Neuronal stem cell (in vitro differentiated cells): ENCODE measurements at regions not wholly inside any gene's neighbourhood (a gene's known extent, or its start where the extent isn't known, plus 50 kb on each side); places are given as distances from the start of the nearest gene placed in this dataset.

Experiments used
- DNase-seq: peaks from one replicate; pipeline ENCODE4 v3.0.0-alpha.2; 2013; ENCODE audit warnings: low spot score
- H2AFZ ChIP-seq: one replicate; pipeline ENCODE4 v1.6.1; 2013; ENCODE audit warnings: mild to moderate bottlenecking, low read length, inconsistent platforms
- H2AK5ac ChIP-seq: 2 replicates; pipeline ENCODE4 v1.6.1; 2013; ENCODE audit warnings: low read depth, mild to moderate bottlenecking, inconsistent platforms, low read length, moderate library complexity, mixed read lengths
- H2BK120ac ChIP-seq: 2 replicates; pipeline ENCODE4 v1.6.1; 2013; ENCODE audit warnings: low read depth, mild to moderate bottlenecking, inconsistent platforms, low read length, moderate library complexity, mixed read lengths
- H2BK12ac ChIP-seq: one replicate; pipeline ENCODE4 v1.6.1; 2013; ENCODE audit warnings: low read length, inconsistent platforms
- H2BK15ac ChIP-seq: 2 replicates; pipeline ENCODE4 v1.6.1; 2013; ENCODE audit warnings: mild to moderate bottlenecking, low read length, inconsistent platforms, mixed read lengths
- H2BK5ac ChIP-seq: one replicate; pipeline ENCODE4 v1.6.1; 2013; ENCODE audit warnings: inconsistent platforms, mild to moderate bottlenecking, low read length, moderate library complexity
- H3K14ac ChIP-seq: one replicate; pipeline ENCODE4 v1.6.1; 2013; ENCODE audit warnings: low read length, inconsistent platforms
- H3K18ac ChIP-seq: 2 replicates; pipeline ENCODE4 v1.6.1; 2013; ENCODE audit warnings: low read length, inconsistent platforms
- H3K23ac ChIP-seq: 2 replicates; pipeline ENCODE4 v1.6.1; 2013; ENCODE audit warnings: low read depth, mild to moderate bottlenecking, mixed read lengths, low read length, inconsistent platforms; ENCODE audit not compliant: poor library complexity
- H3K27ac ChIP-seq: replicated peaks from 3 replicates; pipeline ENCODE4 v1.5.1; 2013; ENCODE audit warnings: low read length, inconsistent platforms
- H3K27me3 ChIP-seq, 3 experiments: 2 replicates each; pipeline ENCODE4 v1.6.1; 2013; ENCODE audit warnings: low read length in 3 of 3, mild to moderate bottlenecking in 2 of 3, inconsistent platforms in 1 of 3, low read depth in 1 of 3, mixed read lengths in 1 of 3, moderate library complexity in 1 of 3; ENCODE audit not compliant: control insufficient read depth in 3 of 3, insufficient read depth in 3 of 3
- H3K36me3 ChIP-seq, 2 donors: replicated peaks in 1 of 2; 2 replicates each; pipeline ENCODE4 v1.6.1; 2013; ENCODE audit warnings: low read length in 2 of 2; ENCODE audit not compliant: control insufficient read depth in 2 of 2, insufficient read depth in 2 of 2
- H3K4ac ChIP-seq: 2 replicates; pipeline ENCODE4 v1.6.1; 2013; ENCODE audit warnings: inconsistent platforms, mild to moderate bottlenecking, low read length, moderate library complexity
- H3K4me1 ChIP-seq, 2 donors: 1 replicate in 1 of 2; 2 replicates in 1 of 2; pipeline ENCODE4 v1.6.1; 2013; ENCODE audit warnings: low read length in 2 of 2, low read depth in 1 of 2; ENCODE audit not compliant: control insufficient read depth in 2 of 2, insufficient read depth in 1 of 2
- H3K4me2 ChIP-seq: one replicate; pipeline ENCODE4 v1.6.1; 2013; ENCODE audit warnings: mild to moderate bottlenecking, low read length, inconsistent platforms; ENCODE audit not compliant: insufficient read depth, poor library complexity, severe bottlenecking
- H3K4me3 ChIP-seq, 2 donors: 2 replicates each; pipeline ENCODE4 v1.5.1; 2013; ENCODE audit warnings: low read length in 2 of 2, mild to moderate bottlenecking in 2 of 2, inconsistent platforms in 1 of 2, moderate library complexity in 1 of 2
- H3K79me1 ChIP-seq: one replicate; pipeline ENCODE4 v1.6.1; 2013; ENCODE audit warnings: low read depth, mild to moderate bottlenecking, inconsistent platforms, low read length, moderate library complexity
- H3K9ac ChIP-seq: one replicate; pipeline ENCODE4 v1.6.1; 2013; ENCODE audit warnings: mild to moderate bottlenecking, low read depth, low read length, inconsistent platforms; ENCODE audit not compliant: poor library complexity
- H3K9me3 ChIP-seq, 2 donors: replicated peaks in 1 of 2; 2 replicates each; pipeline versions ENCODE3 to v1.6.1; 2013; ENCODE audit warnings: low read length in 2 of 2, mild to moderate bottlenecking in 2 of 2, inconsistent platforms in 1 of 2, low read depth in 1 of 2, mixed read lengths in 1 of 2, moderate library complexity in 1 of 2; ENCODE audit not compliant: control insufficient read depth in 2 of 2, insufficient read depth in 1 of 2
- H4K8ac ChIP-seq: one replicate; pipeline ENCODE4 v1.6.1; 2013; ENCODE audit warnings: low read depth, mild to moderate bottlenecking, inconsistent platforms, low read length, moderate library complexity
- H4K91ac ChIP-seq: one replicate; pipeline ENCODE4 v1.6.1; 2013; ENCODE audit warnings: low read length, low read depth, mild to moderate bottlenecking, inconsistent platforms; ENCODE audit not compliant: poor library complexity
- WGBS, 2 donors: extraction: QIAGEN DNeasy Blood & Tissue Kit; methylation state at CpG; one replicate each; pipeline ENCODE4 v1.1.7; 2013; ENCODE audit warnings: missing lambda C conversion rate in 2 of 2, mixed read lengths in 1 of 2; ENCODE audit not compliant: insufficient read length in 2 of 2, insufficient replicate concordance in 1 of 2; ENCODE audit errors: extremely low coverage in 2 of 2; 5-methylcytosine and 5-hydroxymethylcytosine counted together

GRCh38 chr6:921400-921799 lies 228.5 kb upstream of the EXOC2 start:
- Histone ChIP-seq H3K4me3 (no peak overlapping the region), H3K14ac (no peak overlapping the region), H3K9ac (no peak overlapping the region), H2AK5ac (no peak overlapping the region), H3K18ac (no peak overlapping the region), H2BK5ac (no peak overlapping the region), H4K8ac (no peak overlapping the region), H3K9me3 (peaks cover 5% of the 10 kb centered on the region in 2 donors), H2AFZ (no peak overlapping the region), H3K27me3 (no peaks in the 10 kb centered on the region), H2BK120ac (no peak overlapping the region), H4K91ac (no peak overlapping the region), H3K27ac (no peak overlapping the region), H3K4me1 (no peaks in the 10 kb centered on the region), H2BK12ac (no peak overlapping the region), H3K36me3 (no peaks in the 10 kb centered on the region), H3K23ac (no peak overlapping the region), H3K4ac (no peak overlapping the region), H2BK15ac (no peak overlapping the region), H3K79me1 (no peaks in the 10 kb centered on the region), H3K4me2 (no peak overlapping the region)
- DNase-seq: no peak
- WGBS, 2 donors: no CpG with 5 or more reads among the region's 4 CpGs

GRCh38 chr6:920512-920911 lies 227.6 kb upstream of the EXOC2 start:
- H3K9ac ChIP-seq: no peak overlapping the region
- H4K91ac ChIP-seq: no peak overlapping the region
- no peak overlapping the region for H4K8ac ChIP-seq
- no peak overlapping the region for H2BK120ac ChIP-seq
- H3K4me1 ChIP-seq: no peaks in the 10 kb centered on the region
- no peak overlapping the region for H2AFZ ChIP-seq
- peaks cover 5% of the 10 kb centered on the region in 2 donors for H3K9me3 ChIP-seq
- no peak overlapping the region for H3K18ac ChIP-seq
- no peak overlapping the region for H3K27ac ChIP-seq
- H3K36me3 ChIP-seq: no peaks in the 10 kb centered on the region
- no peak overlapping the region for H3K4me2 ChIP-seq
- no peak overlapping the region for H3K4me3 ChIP-seq
- H2BK5ac ChIP-seq: no peak overlapping the region
- H2AK5ac ChIP-seq: no peak overlapping the region
- no peak for DNase-seq
- no peak overlapping the region for H2BK12ac ChIP-seq
- H3K27me3 ChIP-seq: no peaks in the 10 kb centered on the region
- H2BK15ac ChIP-seq: no peak overlapping the region
- H3K14ac ChIP-seq: no peak overlapping the region
- no peak overlapping the region for H3K23ac ChIP-seq
- no peaks in the 10 kb centered on the region for H3K79me1 ChIP-seq
- H3K4ac ChIP-seq: no peak overlapping the region
- WGBS, 2 donors: no CpG with 5 or more reads among the region's 9 CpGs

- H3K9ac ChIP-seq: no peak overlapping the region
- no CpG with 5 or more reads among the region's 1 CpG for WGBS, 2 donors
- H4K91ac ChIP-seq: no peak overlapping the region
- no peak overlapping the region for H4K8ac ChIP-seq
- H3K23ac ChIP-seq: no peak overlapping the region
- H3K36me3 ChIP-seq: no peaks in the 10 kb centered on the region
- no peak overlapping the region for H3K14ac ChIP-seq
- no peak overlapping the region for H3K4me3 ChIP-seq
- H2BK15ac ChIP-seq: no peak overlapping the region
- no peak overlapping the region for H3K18ac ChIP-seq
- H3K27ac ChIP-seq: no peak overlapping the region
- H3K27me3 ChIP-seq: no peaks in the 10 kb centered on the region
- no peaks in the 10 kb centered on the region for H3K4me1 ChIP-seq
- H2BK12ac ChIP-seq: no peak overlapping the region
- H2BK120ac ChIP-seq: no peak overlapping the region
- H3K4me2 ChIP-seq: no peak overlapping the region
- no peak overlapping the region for H2AFZ ChIP-seq
- DNase-seq: no peak
- no peaks in the 10 kb centered on the region for H3K79me1 ChIP-seq
- H2AK5ac ChIP-seq: no peak overlapping the region
- H2BK5ac ChIP-seq: no peak overlapping the region
- no peak overlapping the region for H3K4ac ChIP-seq
- H3K9me3 ChIP-seq: peaks cover 5% of the 10 kb centered on the region in 2 donors
Measured at GRCh38 chr6:919500-919899, 226.6 kb upstream of the EXOC2 start.

GRCh38 chr6:917939-918338 lies 225.0 kb upstream of the EXOC2 start:
- H4K8ac ChIP-seq: no peak overlapping the region
- no peaks in the 10 kb centered on the region for H3K36me3 ChIP-seq
- H2AK5ac ChIP-seq: no peak overlapping the region
- H2BK12ac ChIP-seq: no peak overlapping the region
- no peak overlapping the region for H3K27ac ChIP-seq
- no peaks in the 10 kb centered on the region for H3K4me1 ChIP-seq
- no peak overlapping the region for H3K4me2 ChIP-seq
- DNase-seq: no peak
- no peak overlapping the region for H2BK5ac ChIP-seq
- H3K23ac ChIP-seq: no peak overlapping the region
- H3K4me3 ChIP-seq: no peak overlapping the region
- H4K91ac ChIP-seq: no peak overlapping the region
- no peak overlapping the region for H2BK120ac ChIP-seq
- WGBS, 2 donors: no CpG with 5 or more reads among the region's 3 CpGs
- no peaks in the 10 kb centered on the region for H3K79me1 ChIP-seq
- H3K4ac ChIP-seq: no peak overlapping the region
- H3K27me3 ChIP-seq: no peaks in the 10 kb centered on the region
- no peak overlapping the region for H2AFZ ChIP-seq
- peaks cover 5 to 7% of the 10 kb centered on the region in 2 donors for H3K9me3 ChIP-seq
- H3K18ac ChIP-seq: no peak overlapping the region
- no peak overlapping the region for H3K14ac ChIP-seq
- no peak overlapping the region for H3K9ac ChIP-seq
- no peak overlapping the region for H2BK15ac ChIP-seq
